PC-9 (cell line): ENCODE measurements at regions not wholly inside any gene's neighbourhood (a gene's known extent, or its start where the extent isn't known, plus 50 kb on each side); places are given as distances from the start of the nearest gene placed in this dataset.

Source experiments
- BruUV-seq: library from RNA; stranded (reverse); fragments of 400-500 nt; replicated peaks from 2 replicates; lab custom pipeline; 2021; lab: Mats Ljungman, UMichigan
- CTCF ChIA-PET: fragments of 300-600 bp; sonication (Branson Sonifier 250); formaldehyde crosslinking; loops from one replicate; lab custom pipeline; 2022; ENCODE audit warnings: antibody characterized with exemption; lab: Charles Lee
- POLR2A ChIA-PET: fragments of 300-600 bp; sonication (Branson Sonifier 250); formaldehyde crosslinking; loops from one replicate; lab custom pipeline; 2022; ENCODE audit warnings: antibody characterized with exemption; ENCODE audit not compliant: unreplicated experiment; lab: Charles Lee
- DNase-seq, 2 experiments: peaks; one replicate each; pipeline versions ENCODE4 v3.0.0 to v3.0.0-alpha.2; 2015 to 2022; ENCODE audit warnings: mixed read lengths in 1 of 2
- H2AFZ ChIP-seq: fragments of 200-600 bp; sonication (generic); 2 replicates; pipeline ENCODE4 v1.8.1; 2017; ENCODE audit warnings: antibody characterized with exemption
- H3F3A ChIP-seq: fragments of 200-600 bp; sonication (generic); 2 replicates; pipeline ENCODE4 v1.8.1; 2017; ENCODE audit warnings: antibody characterized with exemption, mild to moderate bottlenecking, low read depth; ENCODE audit not compliant: insufficient read depth
- H3K27ac ChIP-seq: fragments of 200-600 bp; sonication (generic); 2 replicates; pipeline ENCODE4 v1.6.1; 2016; ENCODE audit warnings: mixed run types
- H3K27me3 ChIP-seq: fragments of 200-600 bp; sonication (generic); 2 replicates; pipeline ENCODE4 v1.6.1; 2016; ENCODE audit warnings: low read depth, mixed run types; ENCODE audit not compliant: insufficient read depth
- H3K36me3 ChIP-seq: fragments of 200-600 bp; sonication (generic); 2 replicates; pipeline ENCODE4 v1.6.1; 2016; ENCODE audit warnings: low read depth, mixed run types
- H3K4me1 ChIP-seq: fragments of 200-600 bp; sonication (generic); replicated peaks from 2 replicates; pipeline ENCODE4 v1.6.1; 2016; ENCODE audit warnings: mixed run types; ENCODE audit not compliant: insufficient read depth
- H3K4me2 ChIP-seq: fragments of 200-600 bp; sonication (generic); 2 replicates; pipeline ENCODE4 v1.6.1; 2017; ENCODE audit warnings: mixed run types
- H3K4me3 ChIP-seq: fragments of 200-600 bp; sonication (generic); 2 replicates; pipeline ENCODE4 v1.6.1; 2016; ENCODE audit warnings: mixed run types
- H3K79me2 ChIP-seq: fragments of 200-600 bp; sonication (generic); 2 replicates; pipeline ENCODE4 v1.6.1; 2017; ENCODE audit warnings: low read depth, mixed run types
- H3K9me2 ChIP-seq: fragments of 200-600 bp; sonication (generic); 2 replicates; pipeline ENCODE4 v1.8.1; 2017; ENCODE audit warnings: mild to moderate bottlenecking; ENCODE audit not compliant: insufficient read depth
- H3K9me3 ChIP-seq: fragments of 200-600 bp; sonication (generic); 2 replicates; pipeline ENCODE4 v1.8.1; 2016; ENCODE audit warnings: low read depth; ENCODE audit not compliant: insufficient read depth
- H4K20me1 ChIP-seq: fragments of 200-600 bp; sonication (generic); 2 replicates; pipeline ENCODE4 v1.8.1; 2017; ENCODE audit not compliant: insufficient read depth
- CTCF ChIP-seq: fragments of 200-600 bp; sonication (generic); conservative IDR thresholded peaks from 2 replicates; pipeline ENCODE4 v1.6.1; 2017; ENCODE audit warnings: mixed run types, antibody characterized with exemption, mild to moderate bottlenecking, moderate library complexity
- EZH2 ChIP-seq: fragments of 200-600 bp; sonication (generic); IDR thresholded peaks from 2 replicates; pipeline ENCODE4 v1.8.0; 2017; ENCODE audit warnings: antibody characterized with exemption, low read depth
- intact Hi-C: fragments of 100-400 bp; cut with micrococcal nuclease; formaldehyde crosslinking; loops from one replicate; pipeline ENCODE4 v1.10.0; 2022; ENCODE audit not compliant: unreplicated experiment

GRCh38 chr6:12383448-12383847, 93.3 kb downstream of the EDN1 start:
- H3K4me1 ChIP-seq = no peaks in the 10 kb centered on the region; the same call in 1 of the 2 replicates
- BruUV-seq = no TSS peak
- no peak for TF ChIP-seq EZH2
- no peak for TF ChIP-seq CTCF
- DNase-seq = no peak
- H3K4me2 ChIP-seq = no peak overlapping the region
- H3K9me2 ChIP-seq = no peaks in the 10 kb centered on the region
- H3K4me3 ChIP-seq = no peak overlapping the region
- H3K36me3 ChIP-seq = no peaks in the 10 kb centered on the region
- intact Hi-C loops = no loop called here
- 0 out of 2 replicates have a peak, but pooled peaks cover 2% of the 10 kb centered on the region for H3K9me3 ChIP-seq
- POLR2A ChIA-PET = no interaction called here
- no peaks in the 10 kb centered on the region for H3F3A ChIP-seq
- no peaks in the 10 kb centered on the region for H3K79me2 ChIP-seq
- no peaks in the 10 kb centered on the region for H4K20me1 ChIP-seq
- no peaks in the 10 kb centered on the region for H3K27me3 ChIP-seq
- H3K27ac ChIP-seq = no peak overlapping the region
- H2AFZ ChIP-seq = no peak overlapping the region
- CTCF ChIA-PET = no interaction called here

GRCh38 chr6:12384357-12384912, 94.3 kb downstream of the EDN1 start:
- POLR2A ChIA-PET = no interaction called here
- Histone ChIP-seq H2AFZ (no peak overlapping the region), H3K9me3 (0 out of 2 replicates have a peak, but pooled peaks cover 2% of the 10 kb centered on the region), H3K79me2 (no peaks in the 10 kb centered on the region), H3K36me3 (no peaks in the 10 kb centered on the region), H3K27me3 (no peaks in the 10 kb centered on the region), H3K4me3 (no peak overlapping the region), H3K9me2 (no peaks in the 10 kb centered on the region), H3K4me1 (no peaks in the 10 kb centered on the region; the same call in 1 of the 2 replicates), H3F3A (no peaks in the 10 kb centered on the region), H3K4me2 (no peak overlapping the region), H3K27ac (no peak overlapping the region), H4K20me1 (no peaks in the 10 kb centered on the region)
- intact Hi-C loops = no loop called here
- no peak for TF ChIP-seq CTCF
- TF ChIP-seq EZH2 = no peak
- no peak for DNase-seq
- CTCF ChIA-PET = interaction anchor here (0.5 kb wide), 1 partner anchor 36 kb away, joined by 6 read pairs; no protein-coding TSS in a partner anchor
- no TSS peak for BruUV-seq

GRCh38 chr6:12385316-12385715, 95.2 kb downstream of the EDN1 start:
- Histone ChIP-seq H4K20me1 (no peaks in the 10 kb centered on the region), H3K79me2 (no peaks in the 10 kb centered on the region), H3K4me3 (no peak overlapping the region), H3F3A (no peaks in the 10 kb centered on the region), H3K4me1 (no peaks in the 10 kb centered on the region; the same call in 1 of the 2 replicates), H3K9me2 (no peaks in the 10 kb centered on the region), H3K27me3 (no peaks in the 10 kb centered on the region), H3K36me3 (no peaks in the 10 kb centered on the region), H3K9me3 (no peaks in the 10 kb centered on the region), H3K4me2 (no peak overlapping the region), H3K27ac (no peak overlapping the region), H2AFZ (no peak overlapping the region; the same call in 1 of the 2 replicates)
- BruUV-seq = no TSS peak
- ChIA-PET CTCF (interaction anchor here (0.5 kb wide), 1 partner anchor 37 kb away, joined by 6 read pairs; no protein-coding TSS in a partner anchor), POLR2A (no interaction called here)
- intact Hi-C loops = no loop called here
- TF ChIP-seq CTCF = no peak
- TF ChIP-seq EZH2 = no peak
- DNase-seq = no peak
